K562 (cell line): ENCODE measurements at regions not wholly inside any gene's neighbourhood (a gene's known extent, or its start where the extent isn't known, plus 50 kb on each side); places are given as distances from the start of the nearest gene placed in this dataset.
A peak's percentile ranks its signal among the peaks of the same experiment; 100 is the strongest.

Experiments
- ATAC-seq: fragments of 200-7000 bp; cut with Tn5 transposase; 3 replicates; pipeline ENCODE4 v1.9.1; 2020; ENCODE audit warnings: moderate library complexity
- BruUV-seq: library from RNA; stranded (reverse); fragments of 400-500 nt; replicated peaks from 2 replicates; lab custom pipeline; 2021; lab: Mats Ljungman, UMichigan
- CTCF ChIA-PET: fragments of 300-600 bp; formaldehyde crosslinking; extraction: SDS; loops from one replicate; lab custom pipeline; 2021; ENCODE audit warnings: low intra/inter-chr PET ratio; lab: Yijun Ruan, JAX
- POLR2A ChIA-PET: fragments of 300-600, 350-650 bp; sonication (Branson Sonifier 250); formaldehyde crosslinking; extraction: SDS; loops from one replicate; lab custom pipeline; 2021; ENCODE audit warnings: antibody characterized with exemption, inconsistent platforms; lab: Yijun Ruan, JAX
- DNase-seq, 4 experiments: peaks; one replicate each; pipeline versions ENCODE4 v3.0.0 to v3.0.0-alpha.2; 2011 to 2018; ENCODE audit warnings: low spot score in 3 of 4, mixed read lengths in 3 of 4; ENCODE audit errors: extremely low read depth in 1 of 4
- FAIRE-seq: peaks from 2 replicates; lab custom pipeline; 2011; peaks lifted over from hg19 to GRCh38; lab: Jason Lieb, UNC
- H2AFZ ChIP-seq: 2 replicates; pipeline ENCODE4 v1.6.0; 2011; ENCODE audit warnings: low read depth, low read length, control low read depth, inconsistent platforms
- H3K27ac ChIP-seq: fragments of 200-600 bp; 3 replicates; pipeline ENCODE4 v1.8.0; 2011; ENCODE audit warnings: low read depth, mild to moderate bottlenecking, control low read depth, inconsistent platforms, low read length, moderate library complexity, mixed read lengths; ENCODE audit errors: extremely low read depth
- H3K27me3 ChIP-seq, 2 experiments: fragments of 300-600 bp in 1 of 2; 2 replicates in 1 of 2; 3 replicates in 1 of 2; pipeline versions ENCODE4 v1.6.0 to v1.8.0; 2011; ENCODE audit warnings: inconsistent platforms in 2 of 2, low read length in 2 of 2, mild to moderate bottlenecking in 1 of 2, mixed read lengths in 1 of 2, moderate library complexity in 1 of 2; ENCODE audit not compliant: control insufficient read depth in 2 of 2, insufficient read depth in 2 of 2
- H3K36me3 ChIP-seq: fragments of 300-600 bp; 3 replicates; pipeline ENCODE4 v1.8.0; 2011; ENCODE audit warnings: mild to moderate bottlenecking, low read length, inconsistent platforms; ENCODE audit not compliant: control insufficient read depth, insufficient read depth
- H3K4me1 ChIP-seq, 2 experiments: fragments of 200-600 bp in 1 of 2; replicated peaks in 1 of 2; 2 replicates in 1 of 2; 3 replicates in 1 of 2; pipeline versions ENCODE4 v1.5.1 to v1.8.0; 2011; ENCODE audit warnings: inconsistent platforms in 2 of 2, low read length in 2 of 2, mild to moderate bottlenecking in 1 of 2, mixed read lengths in 1 of 2, moderate library complexity in 1 of 2; ENCODE audit not compliant: control insufficient read depth in 2 of 2, insufficient read depth in 2 of 2
- H3K4me2 ChIP-seq: 2 replicates; pipeline ENCODE4 v1.6.1; 2011; ENCODE audit warnings: low read length, control low read depth, inconsistent platforms, mixed read lengths; ENCODE audit not compliant: insufficient read depth
- H3K4me3 ChIP-seq: fragments of 200-600 bp; sonication (generic), shearing (Covaris generic); 2 replicates; pipeline ENCODE4 v1.5.1; 2016; ENCODE audit warnings: control low read depth, inconsistent platforms
- H3K79me2 ChIP-seq: fragments of 200-600 bp; 3 replicates; pipeline ENCODE4 v1.8.0; 2011; ENCODE audit warnings: low read length, inconsistent platforms; ENCODE audit not compliant: control insufficient read depth, insufficient read depth
- H3K9ac ChIP-seq, 2 experiments: 2 replicates each; pipeline versions ENCODE4 v1.6.0 to v1.6.1; 2011; ENCODE audit warnings: low read depth in 2 of 2, low read length in 2 of 2, control low read depth in 1 of 2, inconsistent platforms in 1 of 2, mild to moderate bottlenecking in 1 of 2, mixed read lengths in 1 of 2; ENCODE audit not compliant: insufficient read depth in 1 of 2
- H3K9me1 ChIP-seq: one replicate; pipeline ENCODE4 v1.6.0; 2011; ENCODE audit warnings: inconsistent platforms, mild to moderate bottlenecking, low read length, moderate library complexity; ENCODE audit not compliant: control insufficient read depth, insufficient read depth
- H3K9me3 ChIP-seq: replicated peaks from 2 replicates; pipeline ENCODE4 v1.5.1; 2011; ENCODE audit warnings: low read depth, low read length, inconsistent platforms; ENCODE audit not compliant: control insufficient read depth, insufficient read depth
- H4K20me1 ChIP-seq: replicated peaks from 2 replicates; pipeline ENCODE4 v1.6.1; 2011; ENCODE audit warnings: low read length, inconsistent platforms, mixed read lengths; ENCODE audit not compliant: control insufficient read depth, insufficient read depth
- FOXJ2 ChIP-seq: fragments of 200-800 bp; sonication (Bioruptor generic); IDR thresholded peaks from 2 replicates; pipeline ENCODE4 v1.6.1; 2016; ENCODE audit warnings: missing genetic modification characterization, missing compliant biosample characterization
- HEY1 ChIP-seq: fragments of 250-450 bp; sonication (Bioruptor Pico); IDR thresholded peaks from 2 replicates; pipeline ENCODE4 v1.5.0; 2020; ENCODE audit warnings: mild to moderate bottlenecking, moderate library complexity, borderline replicate concordance
- ZNF311 ChIP-seq: fragments of 250-450 bp; sonication (Bioruptor Pico); IDR thresholded peaks from 2 replicates; pipeline ENCODE4 v1.4.0; 2020; ENCODE audit warnings: mild to moderate bottlenecking, moderate library complexity
- WGBS: fragments of 100-300 bp; shearing (Covaris generic); methylation state at CpG from one replicate; pipeline ENCODE4 v1.1.6; 2016; ENCODE audit warnings: low coverage, mixed read lengths; ENCODE audit not compliant: insufficient coverage; ENCODE audit errors: missing lambda C conversion rate; 5-methylcytosine and 5-hydroxymethylcytosine counted together
- in situ Hi-C: fragments of 300-500 bp; cut with MboI; formaldehyde crosslinking; loops from 4 replicates; pipeline ENCODE4 v1.15.0; 2018; ENCODE audit warnings: inconsistent platforms, mixed read lengths
- intact Hi-C: fragments of 100-400 bp; cut with micrococcal nuclease; formaldehyde crosslinking; loops from 2 replicates; pipeline ENCODE4 v1.14.2; 2022
- TF ChIP-seq, protein P1 (sequence below): fragments of 250-450 bp; sonication (Bioruptor Pico); IDR thresholded peaks from 2 replicates; pipeline ENCODE4 v1.8.0; 2021; ENCODE audit warnings: moderate library complexity, mild to moderate bottlenecking, inconsistent platforms

- no peak overlapping the region for H3K4me3 ChIP-seq
- H3K9ac ChIP-seq = no peak overlapping the region
- ATAC-seq = no peak
- H3K9me1 ChIP-seq = no peaks in the 10 kb centered on the region
- TF ChIP-seq HEY1 (CRISPR knock-in tag) (no peak), FOXJ2 (tag) (no peak), ZNF311 (CRISPR knock-in tag) (0 out of 2 replicates have a peak, but pooled peaks have one; percentile 4)
- TF ChIP-seq, protein P1, sequence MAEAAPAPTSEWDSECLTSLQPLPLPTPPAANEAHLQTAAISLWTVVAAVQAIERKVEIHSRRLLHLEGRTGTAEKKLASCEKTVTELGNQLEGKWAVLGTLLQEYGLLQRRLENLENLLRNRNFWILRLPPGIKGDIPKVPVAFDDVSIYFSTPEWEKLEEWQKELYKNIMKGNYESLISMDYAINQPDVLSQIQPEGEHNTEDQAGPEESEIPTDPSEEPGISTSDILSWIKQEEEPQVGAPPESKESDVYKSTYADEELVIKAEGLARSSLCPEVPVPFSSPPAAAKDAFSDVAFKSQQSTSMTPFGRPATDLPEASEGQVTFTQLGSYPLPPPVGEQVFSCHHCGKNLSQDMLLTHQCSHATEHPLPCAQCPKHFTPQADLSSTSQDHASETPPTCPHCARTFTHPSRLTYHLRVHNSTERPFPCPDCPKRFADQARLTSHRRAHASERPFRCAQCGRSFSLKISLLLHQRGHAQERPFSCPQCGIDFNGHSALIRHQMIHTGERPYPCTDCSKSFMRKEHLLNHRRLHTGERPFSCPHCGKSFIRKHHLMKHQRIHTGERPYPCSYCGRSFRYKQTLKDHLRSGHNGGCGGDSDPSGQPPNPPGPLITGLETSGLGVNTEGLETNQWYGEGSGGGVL (CRISPR knock-in tag) = no peak
- TF ChIP-seq, all 486 proteins: peak for 1
- no TSS peak for BruUV-seq
- ChIA-PET POLR2A (no interaction called here), CTCF (no interaction called here)
- H4K20me1 ChIP-seq = no peaks in the 10 kb centered on the region
- no peaks in the 10 kb centered on the region for H3K36me3 ChIP-seq
- intact Hi-C loops (no loop called here), in situ Hi-C loops (no loop called here)
- H3K27ac ChIP-seq = no peak overlapping the region
- no peak overlapping the region for H3K4me2 ChIP-seq
- H3K9me3 ChIP-seq = 0 out of 2 replicates have a peak, but pooled peaks cover 2% of the 10 kb centered on the region
- H3K79me2 ChIP-seq = no peaks in the 10 kb centered on the region
- no peaks in the 10 kb centered on the region for H3K27me3 ChIP-seq
- FAIRE-seq (no peak), DNase-seq (no peak)
- H3K4me1 ChIP-seq = no peaks in the 10 kb centered on the region
- no peak overlapping the region for H2AFZ ChIP-seq
- 1% methylated on average over 10 of the region's 10 CpGs for WGBS
Observed at GRCh38 chr3:30269751-30270445, 336.5 kb upstream of the TGFBR2 start.
